HepG2 (cell line): ENCODE measurements at regions not wholly inside any gene's neighbourhood (a gene's known extent, or its start where the extent isn't known, plus 50 kb on each side); places are given as distances from the start of the nearest gene placed in this dataset.

Experiments used
- ATF2 ChIP-seq: sonication (generic); formaldehyde crosslinking; IDR thresholded peaks from 2 replicates; pipeline ENCODE4 v1.4.0; 2020; ENCODE audit warnings: missing genetic modification reagents
- CCAR2 ChIP-seq: fragments of 200-400 bp; formaldehyde crosslinking; optimal IDR thresholded peaks from 2 replicates; pipeline ENCODE3; 2018; ENCODE audit warnings: low read depth, mild to moderate bottlenecking, low read length, moderate library complexity
- ETV5 ChIP-seq: IDR thresholded peaks from 2 replicates; pipeline ENCODE4 v1.6.1; 2018; ENCODE audit warnings: missing biosample characterization, missing genetic modification reagents, inconsistent platforms, borderline replicate concordance
- FOSL2 ChIP-seq: sonication (generic); formaldehyde crosslinking; IDR thresholded peaks from 2 replicates; pipeline ENCODE4 v1.4.0; 2020; ENCODE audit warnings: missing genetic modification reagents
- MXI1 ChIP-seq: IDR thresholded peaks from 3 replicates; pipeline ENCODE4 v1.6.1; 2012; ENCODE audit warnings: low read depth, low read length, inconsistent platforms, borderline replicate concordance
- PCBP2 ChIP-seq: fragments of 200-400 bp; formaldehyde crosslinking; optimal IDR thresholded peaks from 2 replicates; pipeline ENCODE3; 2018; ENCODE audit warnings: low read length, low read depth; ENCODE audit not compliant: poor library complexity, severe bottlenecking
- POLR2AphosphoS5 ChIP-seq: IDR thresholded peaks from 2 replicates; pipeline ENCODE4 v1.6.1; 2012; ENCODE audit warnings: low read depth, low read length
- TERF1 ChIP-seq: sonication (generic); formaldehyde crosslinking; IDR thresholded peaks from 2 replicates; pipeline ENCODE4 v1.8.0; 2022; ENCODE audit warnings: mild to moderate bottlenecking, missing genetic modification reagents, moderate library complexity
- ZNF263 ChIP-seq: sonication (generic); formaldehyde crosslinking; IDR thresholded peaks from 2 replicates; pipeline ENCODE4 v1.4.0; 2020; ENCODE audit warnings: missing genetic modification reagents
- ZNF639 ChIP-seq: conservative IDR thresholded peaks from 2 replicates; pipeline ENCODE4 v1.6.1; 2018; ENCODE audit warnings: missing genetic modification reagents
- ZNF883 ChIP-seq: sonication (generic); formaldehyde crosslinking; IDR thresholded peaks from 2 replicates; pipeline ENCODE4 v1.5.1; 2020; ENCODE audit warnings: mild to moderate bottlenecking, missing genetic modification reagents; ENCODE audit errors: not compliant biosample characterization

GRCh38 chr3:164732166-164732565 is 346.1 kb downstream of the SI start:
- no peak for TF ChIP-seq ZNF883 (CRISPR knock-in tag)
- TF ChIP-seq POLR2AphosphoS5 = no peak
- TF ChIP-seq MXI1 = no peak
- no peak for TF ChIP-seq TERF1 (CRISPR knock-in tag)
- TF ChIP-seq CCAR2 = no peak
- TF ChIP-seq ZNF263 (CRISPR knock-in tag) = no peak
- no peak for TF ChIP-seq FOSL2 (CRISPR knock-in tag)
- no peak for TF ChIP-seq ZNF639 (CRISPR knock-in tag)
- TF ChIP-seq ATF2 (CRISPR knock-in tag) = no peak
- no peak for TF ChIP-seq PCBP2
- TF ChIP-seq ETV5 (CRISPR knock-in tag) = no peak
